ENCODE measurements at regions not wholly inside any gene's neighbourhood (a gene's known extent, or its start where the extent isn't known, plus 50 kb on each side); places are given as distances from the start of the nearest gene placed in this dataset.

GRCh38 chr5:166493040-166493439 is 1798.4 kb upstream of the WWC1 start:
- POLR2A ChIA-PET = no interaction called here
- CTCF ChIA-PET = interaction anchor here (0.6 kb wide), 1 partner anchor 1216 kb away, joined by 3 read pairs; no protein-coding TSS in a partner anchor
- no peak for ATAC-seq

More at GRCh38 chr5:166493040-166493439, 1798.4 kb upstream of the WWC1 start:
- no peak overlapping the region for H2AFZ ChIP-seq (ENCODE audit: control insufficient read depth, low read depth, low read length)
- H3K4me3 ChIP-seq = no peak overlapping the region
- H3K9me3 ChIP-seq (replicated peaks; ENCODE audit: control insufficient read depth, insufficient read depth, low read length) = no peaks in the 10 kb centered on the region
- no peaks in the 10 kb centered on the region for H4K20me1 ChIP-seq (ENCODE audit: control insufficient read depth, insufficient read depth)
- H3K27me3 ChIP-seq (replicated peaks in 1 of 2; ENCODE audit: control insufficient read depth in 2 of 2, insufficient read depth in 2 of 2, low read length in 1 of 2) = no peaks in the 10 kb centered on the region
- no peak overlapping the region for H3K9ac ChIP-seq (ENCODE audit: control insufficient read depth, insufficient read depth, low read length)
- H3K36me3 ChIP-seq (ENCODE audit: control insufficient read depth in 2 of 2, insufficient read depth in 2 of 2, low read length in 1 of 2) = no peaks in the 10 kb centered on the region
- BruUV-seq (replicated peaks) = no TSS peak
- in situ Hi-C loops (cut with MboI) = no loop called here
- H3K4me1 ChIP-seq (ENCODE audit: control insufficient read depth, insufficient read depth, low read length) = no peaks in the 10 kb centered on the region
- ChIA-PET SMC1A (ENCODE audit: uncharacterized antibody, unreplicated experiment) (interaction anchor here (1.4 kb wide), 1 partner anchor 10 kb away, joined by 3 read pairs; no protein-coding TSS in a partner anchor), RAD21 (ENCODE audit: unreplicated experiment) (no interaction called here)
- no peak for DNase-seq (ENCODE audit: low read depth, low spot score)
- no peak for TF ChIP-seq SP1 (IDR thresholded peaks at IDR 0.05; ENCODE audit: low read depth, low read length)
- TF ChIP-seq MTA3 (IDR thresholded peaks at IDR 0.05; ENCODE audit: borderline replicate concordance, low read length) = no peak
- TF ChIP-seq PBX3 (IDR thresholded peaks at IDR 0.05; ENCODE audit: insufficient replicate concordance, low read depth, low read length) = no peak
- TF ChIP-seq SREBF2 (IDR thresholded peaks at IDR 0.05; ENCODE audit: low read length) = no peak
- no peak for TF ChIP-seq MAX (IDR thresholded peaks at IDR 0.05; ENCODE audit: low read depth, low read length)
- no peak for TF ChIP-seq KAT2A (conservative IDR thresholded peaks at IDR 0.05; ENCODE audit: control insufficient read depth, low read depth, low read length)
- no peak for TF ChIP-seq BRCA1 (IDR thresholded peaks at IDR 0.05; ENCODE audit: low read depth, low read length)
- TF ChIP-seq POLR2AphosphoS2 (IDR thresholded peaks at IDR 0.05; ENCODE audit: low read depth, low read length) = no peak
- TF ChIP-seq SPI1 (IDR thresholded peaks at IDR 0.05; ENCODE audit: borderline replicate concordance, insufficient read depth, low read depth, low read length) = no peak
- TF ChIP-seq TCF3 (IDR thresholded peaks at IDR 0.05; ENCODE audit: borderline replicate concordance, insufficient read depth, low read depth, low read length) = no peak
- TF ChIP-seq MYB (IDR thresholded peaks at IDR 0.05; ENCODE audit: borderline replicate concordance, low read depth, low read length) = no peak
- no peak for TF ChIP-seq ZNF207 (IDR thresholded peaks at IDR 0.05; ENCODE audit: borderline replicate concordance)
- TF ChIP-seq HDGF (IDR thresholded peaks at IDR 0.05) = no peak
- no peak for TF ChIP-seq JUNB (IDR thresholded peaks at IDR 0.05)
- 2% methylated on average over 2 of the region's 2 CpGs for WGBS (ENCODE audit: insufficient coverage, insufficient replicate concordance, low lambda C conversion rate, missing lambda C conversion rate)
- no peaks in the 10 kb centered on the region for H3K79me2 ChIP-seq (ENCODE audit: control insufficient read depth, insufficient read depth, low read length)
- H3K4me2 ChIP-seq (ENCODE audit: control insufficient read depth, insufficient read depth) = no peak overlapping the region
- no peak overlapping the region for H3K27ac ChIP-seq (ENCODE audit: control insufficient read depth, insufficient read depth)
- no peak for FAIRE-seq
- intact Hi-C loops (cut with micrococcal nuclease; ENCODE audit: unreplicated experiment) = no loop called here

Measured in GM12878 (cell line).